PC-9 (cell line): ENCODE measurements at regions not wholly inside any gene's neighbourhood (a gene's known extent, or its start where the extent isn't known, plus 50 kb on each side); places are given as distances from the start of the nearest gene placed in this dataset.

Source experiments
- EZH2 ChIP-seq: fragments of 200-600 bp; sonication (generic); IDR thresholded peaks from 2 replicates; pipeline ENCODE4 v1.8.0; 2017; ENCODE audit warnings: antibody characterized with exemption, low read depth
- TF ChIP-seq, protein P1 (sequence below): fragments of 200-600 bp; sonication (generic); conservative IDR thresholded peaks from 2 replicates; pipeline ENCODE4 v1.6.1; 2017; ENCODE audit warnings: mixed run types, antibody characterized with exemption, mild to moderate bottlenecking, moderate library complexity

- TF ChIP-seq, protein P1, sequence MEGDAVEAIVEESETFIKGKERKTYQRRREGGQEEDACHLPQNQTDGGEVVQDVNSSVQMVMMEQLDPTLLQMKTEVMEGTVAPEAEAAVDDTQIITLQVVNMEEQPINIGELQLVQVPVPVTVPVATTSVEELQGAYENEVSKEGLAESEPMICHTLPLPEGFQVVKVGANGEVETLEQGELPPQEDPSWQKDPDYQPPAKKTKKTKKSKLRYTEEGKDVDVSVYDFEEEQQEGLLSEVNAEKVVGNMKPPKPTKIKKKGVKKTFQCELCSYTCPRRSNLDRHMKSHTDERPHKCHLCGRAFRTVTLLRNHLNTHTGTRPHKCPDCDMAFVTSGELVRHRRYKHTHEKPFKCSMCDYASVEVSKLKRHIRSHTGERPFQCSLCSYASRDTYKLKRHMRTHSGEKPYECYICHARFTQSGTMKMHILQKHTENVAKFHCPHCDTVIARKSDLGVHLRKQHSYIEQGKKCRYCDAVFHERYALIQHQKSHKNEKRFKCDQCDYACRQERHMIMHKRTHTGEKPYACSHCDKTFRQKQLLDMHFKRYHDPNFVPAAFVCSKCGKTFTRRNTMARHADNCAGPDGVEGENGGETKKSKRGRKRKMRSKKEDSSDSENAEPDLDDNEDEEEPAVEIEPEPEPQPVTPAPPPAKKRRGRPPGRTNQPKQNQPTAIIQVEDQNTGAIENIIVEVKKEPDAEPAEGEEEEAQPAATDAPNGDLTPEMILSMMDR = no peak
- no peak for TF ChIP-seq EZH2
Measured at GRCh38 chr16:64865069-64865696, 256.7 kb downstream of the CDH11 start.
